H1 (cell line): ENCODE measurements at regions not wholly inside any gene's neighbourhood (a gene's known extent, or its start where the extent isn't known, plus 50 kb on each side); places are given as distances from the start of the nearest gene placed in this dataset.

Source experiments
- CTCF ChIA-PET: fragments of 300-600 bp; sonication (Branson Sonifier 250); formaldehyde crosslinking; loops from one replicate; lab custom pipeline; 2021; ENCODE audit not compliant: partially characterized antibody; lab: Charles Lee
- POLR2A ChIA-PET: fragments of 300-600 bp; sonication (Branson Sonifier 250); formaldehyde crosslinking; loops from one replicate; lab custom pipeline; 2021; ENCODE audit warnings: inconsistent platforms; ENCODE audit not compliant: partially characterized antibody; lab: Charles Lee
- DNase-seq, 2 experiments: peaks; one replicate each; pipeline versions ENCODE4 v3.0.0 to v3.0.0-alpha.2; 2010 to 2022; ENCODE audit warnings: low spot score in 2 of 2, low read depth in 1 of 2, mixed read lengths in 1 of 2
- FAIRE-seq: peaks from 2 replicates; lab custom pipeline; 2011; peaks lifted over from hg19 to GRCh38; lab: Jason Lieb, UNC
- H2AFZ ChIP-seq: 2 replicates; pipeline ENCODE4 v1.8.1; 2012; ENCODE audit warnings: low read length, inconsistent platforms
- H2AK5ac ChIP-seq: 2 replicates; pipeline ENCODE4 v1.6.1; 2013; ENCODE audit warnings: low read depth, low read length
- H2BK120ac ChIP-seq: replicated peaks from 2 replicates; pipeline ENCODE3; 2013; ENCODE audit warnings: low read depth, low read length, inconsistent platforms
- H2BK12ac ChIP-seq: 2 replicates; pipeline ENCODE4 v1.6.1; 2013; ENCODE audit warnings: low read depth, low read length
- H2BK15ac ChIP-seq: 2 replicates; pipeline ENCODE4 v1.6.1; 2013; ENCODE audit warnings: low read length
- H2BK20ac ChIP-seq: 2 replicates; pipeline ENCODE4 v1.6.1; 2013; ENCODE audit warnings: low read length
- H2BK5ac ChIP-seq: 2 replicates; pipeline ENCODE4 v1.6.1; 2013; ENCODE audit warnings: low read depth, low read length
- H3K14ac ChIP-seq: 2 replicates; pipeline ENCODE4 v1.6.1; 2013; ENCODE audit warnings: inconsistent platforms; ENCODE audit not compliant: insufficient read length
- H3K18ac ChIP-seq: 2 replicates; pipeline ENCODE4 v1.6.1; 2013; ENCODE audit warnings: low read length; ENCODE audit errors: extremely low read depth
- H3K23ac ChIP-seq: 2 replicates; pipeline ENCODE4 v1.6.1; 2013; ENCODE audit warnings: inconsistent platforms; ENCODE audit not compliant: insufficient read length
- H3K23me2 ChIP-seq: 2 replicates; pipeline ENCODE4 v1.6.1; 2013; ENCODE audit warnings: low read depth, low read length
- H3K27ac ChIP-seq: 2 replicates; pipeline ENCODE4 v1.6.1; 2011; ENCODE audit warnings: low read depth, low read length, inconsistent platforms
- H3K27me3 ChIP-seq, 4 experiments: replicated peaks in 1 of 4; 1 replicate in 1 of 4; 2 replicates in 3 of 4; pipeline versions ENCODE4 v1.6.1 to v1.8.1; 2011 to 2013; ENCODE audit warnings: low read length in 3 of 4, mild to moderate bottlenecking in 3 of 4, inconsistent platforms in 2 of 4, mixed read lengths in 2 of 4, moderate library complexity in 1 of 4; ENCODE audit not compliant: control insufficient read depth in 3 of 4, insufficient read depth in 3 of 4; ENCODE audit errors: extremely low read depth in 1 of 4
- H3K36me3 ChIP-seq, 4 experiments: 2 replicates each; pipeline versions ENCODE4 v1.6.1 to v1.8.1; 2011 to 2013; ENCODE audit warnings: mild to moderate bottlenecking in 4 of 4, low read length in 3 of 4, moderate library complexity in 2 of 4, control low read depth in 1 of 4, inconsistent platforms in 1 of 4; ENCODE audit not compliant: insufficient read depth in 4 of 4, control insufficient read depth in 2 of 4
- H3K4ac ChIP-seq: replicated peaks from 2 replicates; pipeline ENCODE3; 2013; ENCODE audit warnings: low read length, low read depth, mixed read lengths, inconsistent platforms; ENCODE audit not compliant: insufficient read length
- H3K4me1 ChIP-seq, 4 experiments: replicated peaks in 1 of 4; 1 replicate in 1 of 4; 2 replicates in 3 of 4; pipeline versions ENCODE4 v1.6.1 to v1.8.1; 2011 to 2013; ENCODE audit warnings: low read length in 3 of 4, inconsistent platforms in 2 of 4, mixed read lengths in 1 of 4; ENCODE audit not compliant: insufficient read depth in 4 of 4, control insufficient read depth in 3 of 4
- H3K4me2 ChIP-seq, 2 experiments: 2 replicates each; pipeline versions ENCODE4 v1.6.1 to v1.8.1; 2011 to 2013; ENCODE audit warnings: low read depth in 2 of 2, low read length in 2 of 2, control low read depth in 1 of 2, inconsistent platforms in 1 of 2, mild to moderate bottlenecking in 1 of 2; ENCODE audit not compliant: insufficient read depth in 1 of 2
- H3K4me3 ChIP-seq, 4 experiments: fragments of 200-600, 300-600 bp in 1 of 4; sonication (generic), shearing (Covaris generic), sonication (Bioruptor Twin) in 1 of 4; 2 replicates each; pipeline versions ENCODE4 v1.5.1 to v1.8.1; 2011 to 2016; ENCODE audit warnings: low read length in 4 of 4, low read depth in 3 of 4, control low read depth in 2 of 4, inconsistent platforms in 2 of 4, mild to moderate bottlenecking in 2 of 4, mixed read lengths in 1 of 4, moderate library complexity in 1 of 4; ENCODE audit not compliant: insufficient read depth in 2 of 4; ENCODE audit errors: extremely low read depth in 1 of 4
- H3K56ac ChIP-seq: replicated peaks from 2 replicates; pipeline ENCODE3; 2013; ENCODE audit warnings: low read depth, mild to moderate bottlenecking, mixed read lengths, low read length, inconsistent platforms; ENCODE audit not compliant: insufficient read length
- H3K79me1 ChIP-seq: 2 replicates; pipeline ENCODE4 v1.6.1; 2013; ENCODE audit warnings: low read depth, low read length, control low read depth
- H3K79me2 ChIP-seq, 2 experiments: 2 replicates each; pipeline versions ENCODE4 v1.6.1 to v1.8.1; 2012 to 2013; ENCODE audit warnings: low read length in 2 of 2, mild to moderate bottlenecking in 2 of 2, inconsistent platforms in 1 of 2; ENCODE audit not compliant: insufficient read depth in 2 of 2, control insufficient read depth in 1 of 2
- H3K9ac ChIP-seq, 4 experiments: replicated peaks in 1 of 4; 1 replicate in 1 of 4; 2 replicates in 3 of 4; pipeline versions ENCODE4 v1.6.1 to v1.8.1; 2011 to 2013; ENCODE audit warnings: low read depth in 3 of 4, low read length in 3 of 4, control low read depth in 2 of 4, mild to moderate bottlenecking in 2 of 4, moderate library complexity in 2 of 4, inconsistent platforms in 1 of 4; ENCODE audit errors: extremely low read depth in 1 of 4
- H3K9me3 ChIP-seq, 2 experiments: 2 replicates each; pipeline versions ENCODE4 v1.6.1 to v1.8.1; 2012 to 2013; ENCODE audit warnings: mild to moderate bottlenecking in 2 of 2, moderate library complexity in 2 of 2, control low read depth in 1 of 2, inconsistent platforms in 1 of 2, low read depth in 1 of 2, low read length in 1 of 2, mixed read lengths in 1 of 2; ENCODE audit not compliant: insufficient read depth in 2 of 2
- H4K20me1 ChIP-seq, 2 experiments: replicated peaks in 1 of 2; 2 replicates each; pipeline versions ENCODE3 to v1.8.1; 2011 to 2013; ENCODE audit warnings: inconsistent platforms in 2 of 2, low read length in 2 of 2, mild to moderate bottlenecking in 1 of 2; ENCODE audit not compliant: insufficient read depth in 2 of 2, control insufficient read depth in 1 of 2
- H4K5ac ChIP-seq: 2 replicates; pipeline ENCODE4 v1.6.1; 2013; ENCODE audit warnings: low read length, low read depth, mixed read lengths, inconsistent platforms; ENCODE audit not compliant: insufficient read length
- H4K8ac ChIP-seq: 2 replicates; pipeline ENCODE4 v1.8.0; 2013; ENCODE audit warnings: mild to moderate bottlenecking, moderate library complexity, low read length, inconsistent platforms; ENCODE audit not compliant: insufficient read depth; ENCODE audit errors: extremely low read depth
- H4K91ac ChIP-seq: replicated peaks from 2 replicates; pipeline ENCODE3; 2013; ENCODE audit warnings: low read length, mixed read lengths, inconsistent platforms; ENCODE audit not compliant: insufficient read length
- ASH2L ChIP-seq: fragments of 200-600, 300-600 bp; sonication (generic); IDR thresholded peaks from one replicate; pipeline ENCODE4 v1.7.1; 2017; ENCODE audit warnings: low read length
- EZH2 ChIP-seq: fragments of 200-600 bp; sonication (generic); IDR thresholded peaks from 2 replicates; pipeline ENCODE4 v1.7.1; 2012; ENCODE audit warnings: low read depth, mild to moderate bottlenecking, moderate library complexity, low read length, inconsistent platforms; ENCODE audit not compliant: severe bottlenecking
- POLR2A ChIP-seq, 2 experiments: IDR thresholded peaks; 1 replicate in 1 of 2; 2 replicates in 1 of 2; pipeline ENCODE4 v1.6.1; 2011; ENCODE audit warnings: low read depth in 2 of 2, low read length in 2 of 2, mild to moderate bottlenecking in 2 of 2; ENCODE audit errors: control extremely low read depth in 1 of 2
- SP1 ChIP-seq: IDR thresholded peaks from 2 replicates; pipeline ENCODE4 v1.6.1; 2011; ENCODE audit warnings: low read depth, low read length
- SP2 ChIP-seq: IDR thresholded peaks from 2 replicates; pipeline ENCODE4 v1.6.1; 2012; ENCODE audit warnings: mild to moderate bottlenecking, low read length, inconsistent platforms
- SUZ12 ChIP-seq: fragments of 200-600 bp; sonication (generic); IDR thresholded peaks from 2 replicates; pipeline ENCODE4 v1.6.1; 2012; ENCODE audit warnings: mild to moderate bottlenecking, inconsistent platforms, low read length, moderate library complexity, mixed read lengths
- YY1 ChIP-seq: IDR thresholded peaks from 2 replicates; pipeline ENCODE4 v1.6.1; 2011; ENCODE audit warnings: low read depth, mild to moderate bottlenecking, low read length
- WGBS, 2 experiments: shearing (Covaris generic) in 1 of 2; methylation state at CpG; one replicate each; pipeline versions ENCODE4 v1.1.6 to v1.1.7; 2013 to 2015; ENCODE audit warnings: low lambda C conversion rate in 2 of 2, mixed read lengths in 2 of 2, inconsistent platforms in 1 of 2, low coverage in 1 of 2, missing lambda C conversion rate in 1 of 2; ENCODE audit not compliant: insufficient replicate concordance in 2 of 2, insufficient coverage in 1 of 2, insufficient read length in 1 of 2; ENCODE audit errors: extremely low coverage in 1 of 2, missing lambda C conversion rate in 1 of 2; 5-methylcytosine and 5-hydroxymethylcytosine counted together
- TF ChIP-seq, protein P1 (sequence below), 3 experiments: IDR thresholded peaks; 1 replicate in 2 of 3; 2 replicates in 1 of 3; pipeline versions ENCODE4 v1.5.1 to v1.6.1; 2011; ENCODE audit warnings: low read length in 3 of 3, mild to moderate bottlenecking in 3 of 3, inconsistent platforms in 2 of 3, low read depth in 1 of 3, moderate library complexity in 1 of 3; ENCODE audit not compliant: insufficient read depth in 1 of 3; ENCODE audit errors: control extremely low read depth in 1 of 3

GRCh38 chr6:113805173-113805790 lies 51.9 kb upstream of the MARCKS start:
- no peak for DNase-seq
- no peak overlapping the region for H3K4me3 ChIP-seq
- no peak overlapping the region for H2AFZ ChIP-seq
- H3K36me3 ChIP-seq: no peaks in the 10 kb centered on the region
- H3K79me2 ChIP-seq: no peaks in the 10 kb centered on the region
- no peak overlapping the region for H4K5ac ChIP-seq
- no peaks in the 10 kb centered on the region for H4K20me1 ChIP-seq
- H3K4ac ChIP-seq: no peak overlapping the region
- no peaks in the 10 kb centered on the region for H3K4me1 ChIP-seq
- TF ChIP-seq SP2 (no peak), ASH2L (no peak), SUZ12 (no peak), YY1 (no peak), EZH2 (no peak), POLR2A (IDR thresholded peaks at IDR 0.05; ENCODE audit: control extremely low read depth in 1 of 2, low read depth in 2 of 2, low read length in 2 of 2) (no peak), SP1 (no peak)
- TF ChIP-seq, protein P1, sequence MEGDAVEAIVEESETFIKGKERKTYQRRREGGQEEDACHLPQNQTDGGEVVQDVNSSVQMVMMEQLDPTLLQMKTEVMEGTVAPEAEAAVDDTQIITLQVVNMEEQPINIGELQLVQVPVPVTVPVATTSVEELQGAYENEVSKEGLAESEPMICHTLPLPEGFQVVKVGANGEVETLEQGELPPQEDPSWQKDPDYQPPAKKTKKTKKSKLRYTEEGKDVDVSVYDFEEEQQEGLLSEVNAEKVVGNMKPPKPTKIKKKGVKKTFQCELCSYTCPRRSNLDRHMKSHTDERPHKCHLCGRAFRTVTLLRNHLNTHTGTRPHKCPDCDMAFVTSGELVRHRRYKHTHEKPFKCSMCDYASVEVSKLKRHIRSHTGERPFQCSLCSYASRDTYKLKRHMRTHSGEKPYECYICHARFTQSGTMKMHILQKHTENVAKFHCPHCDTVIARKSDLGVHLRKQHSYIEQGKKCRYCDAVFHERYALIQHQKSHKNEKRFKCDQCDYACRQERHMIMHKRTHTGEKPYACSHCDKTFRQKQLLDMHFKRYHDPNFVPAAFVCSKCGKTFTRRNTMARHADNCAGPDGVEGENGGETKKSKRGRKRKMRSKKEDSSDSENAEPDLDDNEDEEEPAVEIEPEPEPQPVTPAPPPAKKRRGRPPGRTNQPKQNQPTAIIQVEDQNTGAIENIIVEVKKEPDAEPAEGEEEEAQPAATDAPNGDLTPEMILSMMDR (IDR thresholded peaks at IDR 0.05; ENCODE audit: control extremely low read depth in 1 of 3, insufficient read depth in 1 of 3, low read depth in 1 of 3, low read length in 3 of 3): no peak
- TF ChIP-seq, all 59 proteins: peak for 0
- H2BK12ac ChIP-seq: no peak overlapping the region
- no peak overlapping the region for H2BK15ac ChIP-seq
- no peak overlapping the region for H3K4me2 ChIP-seq
- H3K9ac ChIP-seq: no peak overlapping the region
- no peaks in the 10 kb centered on the region for H3K23me2 ChIP-seq
- H2BK20ac ChIP-seq: no peak overlapping the region
- H3K56ac ChIP-seq: no peak overlapping the region
- H3K9me3 ChIP-seq: no peaks in the 10 kb centered on the region
- ChIA-PET POLR2A (no interaction called here), CTCF (interaction anchor here (0.9 kb wide), 1 partner anchor 10 kb away, joined by 4 read pairs; no protein-coding TSS in a partner anchor)
- H4K91ac ChIP-seq: no peak overlapping the region
- H2BK120ac ChIP-seq: no peak overlapping the region
- 88% methylated on average over 7 of the region's 7 CpGs; no CpG with 5 or more reads in 1 of the 2 experiments for WGBS, 2 experiments
- no peak for FAIRE-seq
- H3K27ac ChIP-seq: no peak overlapping the region
- H3K18ac ChIP-seq: no peak overlapping the region
- no peaks in the 10 kb centered on the region for H3K79me1 ChIP-seq
- no peaks in the 10 kb centered on the region; a peak in 1 of 7 replicates for H3K27me3 ChIP-seq
- no peak overlapping the region for H3K23ac ChIP-seq
- no peak overlapping the region for H4K8ac ChIP-seq
- no peak overlapping the region for H2BK5ac ChIP-seq
- H3K14ac ChIP-seq: no peak overlapping the region
- no peak overlapping the region for H2AK5ac ChIP-seq
